T-helper 2 cell treated with Interferon-gamma antibody and Interleukin-4, amounts not matched to agents 5 μg/mL and 100 μg/mL, for 36 hours (primary cell): ENCODE measurements at regions not wholly inside any gene's neighbourhood (a gene's known extent, or its start where the extent isn't known, plus 50 kb on each side); places are given as distances from the start of the nearest gene placed in this dataset.
"Not testable (repeated sequence)": the region's sequence is repeated elsewhere in the genome, so short reads cannot be mapped to it uniquely, and the experiment has no call there.

ENCODE experiments used
- DNase-seq: peaks from one replicate; pipeline ENCODE4 v3.0.0; 2021; ENCODE audit warnings: low spot score
- H3K27ac Mint-ChIP-seq: one replicate; pipeline ENCODE4 v1.8.0; 2021; ENCODE audit warnings: mild to moderate bottlenecking, mixed read lengths
- H3K27me3 Mint-ChIP-seq: one replicate; pipeline ENCODE4 v1.8.0; 2021; ENCODE audit warnings: low read depth, mixed read lengths
- H3K36me3 Mint-ChIP-seq: one replicate; pipeline ENCODE4 v1.8.0; 2021; ENCODE audit warnings: low read depth, mixed read lengths
- H3K4me1 Mint-ChIP-seq: one replicate; pipeline ENCODE4 v1.8.0; 2021; ENCODE audit warnings: low read depth, mixed read lengths
- H3K4me3 Mint-ChIP-seq: one replicate; pipeline ENCODE4 v1.8.0; 2022; ENCODE audit warnings: mild to moderate bottlenecking, moderate library complexity, mixed read lengths
- H3K9me3 Mint-ChIP-seq: one replicate; pipeline ENCODE4 v1.8.0; 2021; ENCODE audit warnings: mixed read lengths

GRCh38 chr4:1559896-1560650 is 124.0 kb downstream of the FAM53A start:
- no peak overlapping the region for H3K27ac Mint-ChIP-seq
- no peaks in the 10 kb centered on the region for H3K27me3 Mint-ChIP-seq
- no peaks in the 10 kb centered on the region for H3K4me1 Mint-ChIP-seq
- no peak for DNase-seq
- no peaks in the 10 kb centered on the region for H3K9me3 Mint-ChIP-seq
- no peak overlapping the region for H3K4me3 Mint-ChIP-seq
- no peaks in the 10 kb centered on the region for H3K36me3 Mint-ChIP-seq

GRCh38 chr4:1558205-1558604 is 125.9 kb downstream of the FAM53A start:
- H3K4me1 Mint-ChIP-seq = no peaks in the 10 kb centered on the region
- H3K27ac Mint-ChIP-seq = no peak overlapping the region
- no peak overlapping the region for H3K4me3 Mint-ChIP-seq
- DNase-seq = no peak
- no peaks in the 10 kb centered on the region for H3K27me3 Mint-ChIP-seq
- H3K36me3 Mint-ChIP-seq = no peaks in the 10 kb centered on the region
- H3K9me3 Mint-ChIP-seq = no peaks in the 10 kb centered on the region

GRCh38 chr4:1557221-1557597 is 126.9 kb downstream of the FAM53A start:
- no peaks in the 10 kb centered on the region for H3K27me3 Mint-ChIP-seq
- no peaks in the 10 kb centered on the region for H3K36me3 Mint-ChIP-seq
- H3K4me1 Mint-ChIP-seq = no peaks in the 10 kb centered on the region
- no peak for DNase-seq
- H3K27ac Mint-ChIP-seq = no peak overlapping the region
- no peak overlapping the region for H3K4me3 Mint-ChIP-seq
- no peaks in the 10 kb centered on the region for H3K9me3 Mint-ChIP-seq

- Mint-ChIP-seq H3K27me3 (no peaks in the 10 kb centered on the region), H3K36me3 (no peaks in the 10 kb centered on the region), H3K9me3 (no peaks in the 10 kb centered on the region), H3K27ac (no peak overlapping the region), H3K4me3 (no peak overlapping the region), H3K4me1 (no peaks in the 10 kb centered on the region)
- no peak for DNase-seq
These were observed 127.4 kb downstream of the FAM53A start for GRCh38 chr4:1556541-1557220.

GRCh38 chr4:1554876-1555265 is 129.2 kb downstream of the FAM53A start:
- no peaks in the 10 kb centered on the region for H3K27me3 Mint-ChIP-seq
- DNase-seq = no peak
- no peaks in the 10 kb centered on the region for H3K36me3 Mint-ChIP-seq
- H3K27ac Mint-ChIP-seq = no peak overlapping the region
- H3K4me1 Mint-ChIP-seq = no peaks in the 10 kb centered on the region
- no peaks in the 10 kb centered on the region for H3K9me3 Mint-ChIP-seq
- H3K4me3 Mint-ChIP-seq = no peak overlapping the region

GRCh38 chr4:1554246-1554875 is 129.8 kb downstream of the FAM53A start:
- Mint-ChIP-seq H3K27me3 (no peaks in the 10 kb centered on the region), H3K27ac (no peak overlapping the region), H3K4me3 (no peak overlapping the region), H3K4me1 (no peaks in the 10 kb centered on the region), H3K36me3 (no peaks in the 10 kb centered on the region), H3K9me3 (no peaks in the 10 kb centered on the region)
- DNase-seq = no peak

GRCh38 chr4:1553365-1553764 is 130.7 kb downstream of the FAM53A start:
- Mint-ChIP-seq H3K36me3 (no peaks in the 10 kb centered on the region), H3K9me3 (no peaks in the 10 kb centered on the region), H3K27ac (no peak overlapping the region), H3K4me3 (no peak overlapping the region), H3K4me1 (no peaks in the 10 kb centered on the region), H3K27me3 (peaks cover 3% of the 10 kb centered on the region)
- DNase-seq = no peak

GRCh38 chr4:1552451-1552850 is 131.7 kb downstream of the FAM53A start:
- no peak for DNase-seq
- no peaks in the 10 kb centered on the region for H3K4me1 Mint-ChIP-seq
- H3K4me3 Mint-ChIP-seq = no peak overlapping the region
- H3K27me3 Mint-ChIP-seq = peaks cover 4% of the 10 kb centered on the region
- no peaks in the 10 kb centered on the region for H3K9me3 Mint-ChIP-seq
- no peak overlapping the region for H3K27ac Mint-ChIP-seq
- no peaks in the 10 kb centered on the region for H3K36me3 Mint-ChIP-seq

- H3K9me3 Mint-ChIP-seq = no peaks in the 10 kb centered on the region
- peaks cover 8% of the 10 kb centered on the region for H3K27me3 Mint-ChIP-seq
- H3K36me3 Mint-ChIP-seq = no peaks in the 10 kb centered on the region
- H3K4me3 Mint-ChIP-seq = no peak overlapping the region
- H3K4me1 Mint-ChIP-seq = no peaks in the 10 kb centered on the region
- no peak overlapping the region for H3K27ac Mint-ChIP-seq
- DNase-seq = no peak
These were observed 132.9 kb downstream of the FAM53A start for GRCh38 chr4:1551211-1551610.

- no peak overlapping the region for H3K4me3 Mint-ChIP-seq
- no peaks in the 10 kb centered on the region for H3K9me3 Mint-ChIP-seq
- H3K36me3 Mint-ChIP-seq = no peaks in the 10 kb centered on the region
- H3K27ac Mint-ChIP-seq = no peak overlapping the region
- peaks cover 8% of the 10 kb centered on the region for H3K27me3 Mint-ChIP-seq
- DNase-seq = no peak
- H3K4me1 Mint-ChIP-seq = no peaks in the 10 kb centered on the region
These were observed 133.7 kb downstream of the FAM53A start for GRCh38 chr4:1550122-1551070.

- H3K36me3 Mint-ChIP-seq = no peaks in the 10 kb centered on the region
- no peaks in the 10 kb centered on the region for H3K4me1 Mint-ChIP-seq
- no peak overlapping the region for H3K27ac Mint-ChIP-seq
- H3K27me3 Mint-ChIP-seq = peaks cover 8% of the 10 kb centered on the region
- H3K4me3 Mint-ChIP-seq = no peak overlapping the region
- no peaks in the 10 kb centered on the region for H3K9me3 Mint-ChIP-seq
- no peak for DNase-seq
These were observed 134.5 kb downstream of the FAM53A start for GRCh38 chr4:1549638-1550035.

GRCh38 chr4:1548827-1549637 is 135.1 kb downstream of the FAM53A start:
- DNase-seq = peak; percentile 44
- not testable (repeated sequence) for H3K4me3 Mint-ChIP-seq, H3K9me3 Mint-ChIP-seq, H3K27ac Mint-ChIP-seq, H3K4me1 Mint-ChIP-seq, H3K27me3 Mint-ChIP-seq, H3K36me3 Mint-ChIP-seq
